Activated CD8-positive, alpha-beta memory T cell treated with anti-CD3 and anti-CD28 coated beads for 24 hours (primary cell): ENCODE measurements at regions not wholly inside any gene's neighbourhood (a gene's known extent, or its start where the extent isn't known, plus 50 kb on each side); places are given as distances from the start of the nearest gene placed in this dataset.

Source experiments
- DNase-seq: peaks from one replicate; pipeline ENCODE4 v3.0.0-alpha.2; 2020

DNA sequence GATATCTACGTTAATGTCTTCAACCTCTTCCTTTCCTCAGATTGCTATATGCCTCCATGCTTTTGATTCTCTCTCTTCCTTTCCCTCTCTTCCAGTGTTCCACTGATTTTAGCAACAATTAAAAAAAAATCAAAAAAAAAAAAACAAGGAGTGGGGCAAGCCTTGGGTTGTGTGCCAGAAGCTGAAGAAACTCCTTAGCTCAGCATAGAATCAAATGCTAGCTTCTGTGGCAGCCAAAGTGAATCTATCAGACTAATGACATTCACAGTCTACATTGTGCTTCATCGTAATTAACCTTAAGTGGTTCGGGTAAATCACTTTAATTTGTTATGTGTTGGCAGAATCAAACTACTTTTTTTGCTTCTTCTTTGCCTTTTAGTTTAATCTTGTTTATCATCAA is 237.3 kb downstream of the TMEM167A start:
- DNase-seq: no peak

DNA sequence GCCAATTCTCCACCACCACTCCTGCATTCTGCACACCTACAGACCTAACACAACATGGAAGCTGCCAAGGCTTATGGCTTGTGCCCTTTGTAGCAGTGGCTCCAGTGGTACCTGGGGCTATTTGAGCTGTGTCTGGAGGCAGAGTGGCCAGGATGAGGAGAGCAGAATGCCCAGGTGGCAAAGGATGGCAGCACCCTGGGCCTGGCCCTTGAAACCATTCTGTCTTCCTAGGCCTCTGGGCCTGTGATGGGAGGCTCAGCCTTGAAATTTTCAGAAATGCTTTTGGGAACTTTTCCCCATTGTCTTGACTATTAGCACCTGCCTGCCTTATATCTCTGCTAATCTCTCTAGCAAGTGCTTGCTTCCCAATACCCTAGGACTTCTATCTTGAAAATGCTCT is 241.7 kb downstream of the TMEM167A start:
- no peak for DNase-seq

- no peak for DNase-seq
Measured at GRCh38 chr5:82834151-82834550, 243.0 kb downstream of the TMEM167A start.

DNA sequence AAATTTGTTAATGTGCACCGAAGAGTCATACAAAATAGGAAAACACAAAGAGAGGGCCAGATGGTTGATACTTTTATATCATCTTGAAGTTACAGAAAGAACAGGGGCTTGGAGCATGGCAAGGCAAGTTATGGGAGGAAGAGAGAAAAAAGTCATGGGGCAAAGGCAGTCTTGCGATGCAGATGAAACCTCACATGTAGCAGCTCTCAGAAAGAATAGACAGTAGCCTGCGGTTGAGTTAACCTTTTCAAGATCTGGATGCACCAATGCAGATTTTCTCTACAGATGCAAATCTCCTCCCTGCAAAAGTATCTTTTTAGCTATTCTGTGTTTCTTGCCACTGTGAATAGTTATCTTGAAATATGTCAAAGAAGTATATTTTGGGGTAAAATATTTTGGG is 243.9 kb downstream of the TMEM167A start:
- DNase-seq: no peak

- no peak for DNase-seq
Measured at GRCh38 chr5:82832445-82832844, 244.7 kb downstream of the TMEM167A start.

DNA sequence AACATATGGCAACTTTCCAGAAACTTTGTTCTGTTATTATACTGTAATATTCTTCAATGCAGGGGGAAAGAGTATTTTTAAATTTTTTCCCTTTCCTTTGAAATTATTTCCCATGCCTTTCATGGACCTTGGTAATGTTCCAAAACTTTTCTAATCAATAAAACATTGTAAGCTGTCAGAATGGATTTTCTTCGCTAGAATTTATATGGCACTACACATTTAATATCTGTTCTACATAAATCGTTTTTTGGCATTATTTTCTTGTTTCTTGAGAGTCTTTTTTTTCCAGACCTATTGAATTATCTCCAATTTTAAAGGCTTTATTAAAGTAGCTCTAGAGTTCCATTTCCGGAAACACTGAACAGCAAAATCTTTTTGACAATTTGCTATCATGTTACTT is 249.0 kb downstream of the TMEM167A start:
- DNase-seq: no peak

GRCh38 chr5:82827651-82828050 is 249.5 kb downstream of the TMEM167A start:
- DNase-seq: no peak

- no peak for DNase-seq
Measured at GRCh38 chr5:82822634-82822927, 254.6 kb downstream of the TMEM167A start.

- DNase-seq: no peak
Measured at GRCh38 chr5:82821846-82822633, 255.2 kb downstream of the TMEM167A start.

- no peak for DNase-seq
Measured at GRCh38 chr5:82820961-82821845, 256.0 kb downstream of the TMEM167A start.

DNA sequence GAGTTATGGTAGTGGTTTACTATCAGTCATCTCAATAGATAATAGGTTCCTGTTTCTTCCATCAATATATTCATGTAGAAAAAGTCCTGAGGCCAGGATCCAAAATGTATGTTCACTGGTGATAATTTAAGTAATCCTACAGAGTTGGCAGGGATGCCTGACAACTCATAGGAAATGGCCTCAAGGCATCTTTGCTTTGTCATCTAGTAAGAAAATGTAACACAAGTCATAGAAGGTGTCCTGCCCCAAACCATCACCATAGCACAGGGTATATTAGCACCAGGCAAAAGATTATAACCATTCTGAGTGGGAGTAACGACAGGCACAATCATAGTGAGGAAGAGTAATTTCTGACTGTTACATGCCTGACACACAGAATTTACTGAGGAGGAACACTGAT is 257.0 kb downstream of the TMEM167A start:
- DNase-seq: no peak

DNA sequence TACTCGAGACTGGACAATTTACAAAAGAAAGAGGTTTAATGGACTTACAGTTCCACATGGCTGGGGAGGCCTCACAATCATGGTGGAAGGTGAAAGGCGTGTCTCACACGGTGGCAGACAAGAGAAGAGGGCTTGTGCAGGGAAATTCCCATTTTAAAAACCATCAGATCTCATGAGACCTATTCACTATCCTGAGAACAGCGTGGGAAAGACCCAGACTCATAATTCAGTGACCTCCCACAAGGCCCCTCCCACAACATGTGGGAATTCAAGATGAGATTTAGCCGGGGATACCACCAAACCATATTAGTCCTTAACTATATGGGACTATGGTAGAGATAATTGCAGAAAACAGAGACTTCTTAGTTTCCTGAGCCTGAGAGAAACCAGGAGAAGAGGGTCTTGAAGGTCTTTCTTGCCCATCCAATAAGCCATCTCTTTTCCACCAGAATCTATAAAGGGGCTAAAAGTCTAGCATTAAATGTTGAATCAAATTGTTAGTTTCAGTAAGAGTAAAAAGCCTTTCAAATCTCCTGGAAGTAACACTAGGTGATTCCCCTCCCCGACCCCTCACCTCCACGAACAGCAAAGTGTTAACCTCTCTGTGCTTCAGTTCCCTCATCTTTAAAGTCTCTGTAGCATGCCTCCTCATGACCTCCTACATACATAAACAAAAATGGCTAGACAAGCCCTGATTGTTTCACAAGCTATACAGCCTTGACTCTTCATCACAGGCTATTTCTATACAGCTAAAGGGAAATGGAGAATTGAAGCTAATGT is 259.1 kb downstream of the TMEM167A start:
- DNase-seq: no peak

DNA sequence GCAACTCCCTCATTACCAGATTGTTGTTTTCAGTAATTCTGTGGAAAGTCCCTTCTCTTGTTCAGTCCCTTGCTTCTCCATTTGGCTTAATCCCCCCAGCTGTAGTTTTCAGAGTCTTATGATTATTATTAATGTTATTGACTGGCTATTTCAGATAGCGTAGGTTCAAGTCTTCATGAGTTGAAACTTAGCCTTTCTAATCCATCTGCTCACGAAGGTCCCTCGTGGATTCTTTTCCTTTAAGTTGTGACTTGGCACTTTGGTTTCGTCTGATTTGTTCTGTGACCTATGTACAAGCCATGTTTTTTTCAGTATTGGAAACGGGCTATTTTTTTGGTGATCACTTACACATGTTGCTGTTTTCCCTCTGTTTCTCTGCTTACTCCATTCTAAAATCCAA is 260.3 kb downstream of the TMEM167A start:
- DNase-seq: no peak

DNA sequence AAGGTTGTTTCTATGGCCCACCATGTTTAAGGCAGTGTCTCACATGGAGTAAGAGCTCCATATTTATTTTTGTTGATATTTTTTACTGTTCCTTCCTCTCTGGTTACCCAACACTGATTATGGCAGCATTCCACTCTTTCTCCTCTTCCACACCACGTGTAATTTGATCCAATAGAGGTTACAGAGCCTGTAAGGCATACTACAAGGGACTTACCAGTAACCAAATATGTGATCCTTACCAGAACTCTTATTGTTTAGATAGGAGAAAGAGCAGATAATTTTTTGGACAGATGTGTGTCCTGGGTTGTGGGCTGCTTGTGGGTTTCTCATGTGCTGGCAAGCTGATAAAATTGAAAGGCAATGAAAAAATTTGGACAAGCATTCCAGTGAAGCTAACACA is 261.3 kb downstream of the TMEM167A start:
- DNase-seq: no peak

GRCh38 chr5:82813861-82814260 is 263.3 kb downstream of the TMEM167A start:
- DNase-seq: no peak

- DNase-seq: no peak
Measured at GRCh38 chr5:82812575-82812974, 264.6 kb downstream of the TMEM167A start.

DNA sequence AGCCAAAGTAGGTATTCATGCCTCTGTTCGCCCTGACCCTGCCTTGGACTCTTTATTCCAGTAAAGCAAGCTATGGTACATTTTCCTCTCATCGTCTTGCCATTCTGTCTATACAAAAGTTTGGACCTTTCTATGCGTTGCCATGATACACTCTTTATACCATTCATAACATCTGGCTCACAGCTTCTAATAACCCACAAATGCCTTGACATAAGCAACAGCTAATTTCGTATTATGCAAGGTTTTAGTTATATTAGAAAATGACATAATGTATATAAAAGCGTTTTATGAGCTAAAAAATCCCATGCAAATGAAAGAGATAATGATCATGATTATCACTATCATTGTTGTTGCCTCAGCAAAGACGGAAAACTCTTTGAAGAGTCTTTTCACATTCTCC is 265.7 kb downstream of the TMEM167A start:
- DNase-seq: no peak

- no peak for DNase-seq
Measured at GRCh38 chr5:82809420-82810143, 267.6 kb downstream of the TMEM167A start.

DNA sequence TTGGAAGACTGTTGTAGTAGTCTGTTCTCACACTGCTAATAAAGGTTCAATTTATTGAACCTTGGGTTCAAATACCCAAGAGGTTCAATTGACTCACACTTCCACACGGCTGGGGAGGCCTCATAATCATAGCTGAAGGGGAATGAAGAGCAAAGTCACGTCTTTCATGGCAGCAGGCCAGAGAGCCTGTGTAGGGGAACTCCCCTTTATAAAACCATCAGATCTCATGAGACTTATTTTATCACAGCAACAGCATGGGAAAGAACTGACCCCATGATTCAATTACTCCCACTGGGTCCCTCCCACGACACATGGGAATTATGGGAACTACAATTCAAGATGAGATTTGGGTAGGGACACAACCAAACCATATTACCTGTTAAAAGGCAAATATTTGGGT is 268.2 kb downstream of the TMEM167A start:
- no peak for DNase-seq

- DNase-seq: no peak
Measured at GRCh38 chr5:82807021-82807420, 270.2 kb downstream of the TMEM167A start.

GRCh38 chr5:82806513-82806912 is 270.7 kb downstream of the TMEM167A start:
- no peak for DNase-seq

DNA sequence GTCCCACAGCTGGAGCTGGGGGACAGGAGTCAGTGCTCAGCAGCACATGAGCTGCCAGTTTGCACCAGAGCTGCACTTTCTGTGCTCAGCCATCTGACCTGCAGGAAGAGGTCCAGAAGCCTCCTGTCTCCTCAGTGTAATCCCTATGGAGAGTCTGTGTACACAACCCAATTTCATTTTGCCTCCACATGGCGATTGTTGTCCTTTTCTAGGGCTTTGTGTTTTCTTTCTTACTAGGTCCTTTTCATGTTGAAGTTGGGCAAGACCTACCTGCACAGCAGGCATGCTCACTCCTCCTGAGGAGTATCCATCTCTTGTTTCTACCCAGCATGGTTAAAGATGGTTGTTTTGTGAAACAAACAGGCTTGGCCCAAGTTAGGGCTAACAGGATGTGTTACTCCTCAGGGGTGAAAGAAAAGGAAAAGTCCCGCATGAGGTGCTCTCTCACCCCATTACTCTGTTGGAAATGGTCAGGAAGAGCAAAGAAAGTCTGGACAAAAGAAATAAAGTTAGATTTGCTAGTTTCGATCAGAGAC is 273.0 kb downstream of the TMEM167A start:
- DNase-seq: no peak

DNA sequence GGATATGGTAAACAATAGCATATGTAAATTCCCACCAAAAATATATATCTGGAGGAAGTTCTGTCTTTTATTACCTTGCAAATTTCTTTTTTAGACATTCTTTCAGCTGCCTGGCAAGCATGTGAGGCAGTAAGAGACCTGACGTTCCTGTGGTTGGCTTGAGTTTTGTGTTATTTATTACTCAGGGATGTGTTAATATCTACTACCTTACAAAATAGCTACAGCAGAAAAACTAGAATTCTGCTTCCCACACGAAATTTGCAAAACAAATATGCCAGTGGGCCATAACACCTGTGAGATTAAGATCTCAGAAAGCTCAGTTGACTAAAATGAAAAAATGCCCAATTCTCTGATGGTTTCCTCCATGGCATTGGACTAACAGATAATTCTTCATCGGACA is 274.2 kb downstream of the TMEM167A start:
- DNase-seq: no peak
